Activated CD8-positive, alpha-beta memory T cell treated with anti-CD3 and anti-CD28 coated beads for 4 hours (primary cell): ENCODE measurements at regions not wholly inside any gene's neighbourhood (a gene's known extent, or its start where the extent isn't known, plus 50 kb on each side); places are given as distances from the start of the nearest gene placed in this dataset.
"Not testable (repeated sequence)": the region's sequence is repeated elsewhere in the genome, so short reads cannot be mapped to it uniquely, and the experiment has no call there.

Source experiments
- DNase-seq, 2 donors: peaks; one replicate each; pipeline ENCODE4 v3.0.0-alpha.2; 2020; ENCODE audit warnings: low read depth in 2 of 2

DNA sequence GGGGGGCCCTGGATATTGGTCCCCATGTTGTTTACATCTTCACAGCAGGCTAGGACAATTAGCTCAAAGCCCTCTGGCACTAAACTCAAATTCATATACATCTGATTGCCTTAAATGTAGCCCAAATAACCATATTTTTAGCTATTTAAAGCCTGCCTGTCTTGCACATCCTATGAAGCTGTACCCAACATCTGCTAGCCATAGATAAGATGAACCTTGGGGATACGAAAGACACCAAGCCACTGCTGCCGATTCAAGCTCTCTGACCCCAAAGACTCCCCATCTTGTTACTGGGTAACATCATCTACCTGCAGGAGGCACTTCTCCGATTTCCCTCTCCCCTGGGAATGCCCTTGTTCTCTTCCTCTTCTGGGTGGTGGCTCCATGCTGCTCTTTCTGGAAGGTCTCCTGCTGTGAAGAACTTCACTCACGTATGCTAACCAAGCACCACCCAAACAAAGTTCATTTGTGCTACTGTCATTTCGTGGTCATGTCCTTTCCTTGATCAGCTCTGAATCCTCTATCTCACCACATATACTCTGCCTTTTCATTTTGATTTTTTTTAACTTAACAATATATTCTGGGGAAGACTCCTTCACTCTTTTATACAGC, 107.7 kb upstream of the ATXN3L start:
- DNase-seq: no peak

DNA sequence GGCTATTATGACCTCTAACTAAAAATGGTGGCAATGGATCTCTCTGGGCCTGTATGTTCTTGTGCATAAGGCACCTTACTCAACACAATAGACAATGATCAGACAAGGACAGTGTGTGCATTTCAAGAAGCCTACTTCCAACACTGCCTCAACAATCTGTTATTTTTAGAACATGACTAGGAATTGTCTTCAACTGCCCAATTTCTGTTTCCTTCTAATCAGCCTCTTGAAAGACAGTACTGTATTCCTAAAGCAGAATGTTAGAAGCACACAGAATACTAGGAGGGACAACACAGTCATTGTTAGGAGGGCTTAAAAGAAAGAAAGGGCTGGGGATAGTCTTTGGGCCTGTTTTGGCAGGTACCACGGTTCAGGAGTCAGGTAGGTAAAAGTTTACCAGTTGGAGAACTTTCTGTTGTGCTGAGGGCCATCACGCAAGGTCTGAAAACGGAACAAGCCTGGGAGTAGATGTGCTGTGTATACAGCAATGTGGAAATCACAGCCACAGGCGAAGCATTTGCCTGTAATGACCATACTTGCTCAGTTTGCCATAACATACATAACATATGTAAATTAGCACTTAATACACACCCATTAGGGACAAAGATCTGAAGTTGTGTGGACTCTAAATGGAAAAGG, 100.8 kb upstream of the ATXN3L start:
- no peak for DNase-seq

DNA sequence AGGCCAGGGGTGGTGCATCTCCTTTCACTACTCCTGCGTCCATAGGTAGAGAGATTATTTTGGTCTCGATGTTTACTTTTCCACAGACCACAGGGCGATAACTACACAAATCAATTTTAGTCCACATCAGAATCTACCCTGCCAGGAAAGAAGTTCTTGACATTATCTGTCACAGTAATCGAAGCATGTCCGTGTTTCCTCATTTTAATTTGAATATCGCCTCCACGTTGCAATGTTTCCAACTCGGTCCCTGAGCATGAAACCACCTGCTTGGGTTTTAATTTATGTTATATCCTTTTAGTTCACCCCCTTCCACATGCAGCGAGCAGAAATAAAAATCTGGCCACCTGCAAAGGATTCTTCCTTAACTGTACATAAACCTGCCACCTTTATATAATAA, 100.1 kb upstream of the ATXN3L start:
- no peak for DNase-seq

DNA sequence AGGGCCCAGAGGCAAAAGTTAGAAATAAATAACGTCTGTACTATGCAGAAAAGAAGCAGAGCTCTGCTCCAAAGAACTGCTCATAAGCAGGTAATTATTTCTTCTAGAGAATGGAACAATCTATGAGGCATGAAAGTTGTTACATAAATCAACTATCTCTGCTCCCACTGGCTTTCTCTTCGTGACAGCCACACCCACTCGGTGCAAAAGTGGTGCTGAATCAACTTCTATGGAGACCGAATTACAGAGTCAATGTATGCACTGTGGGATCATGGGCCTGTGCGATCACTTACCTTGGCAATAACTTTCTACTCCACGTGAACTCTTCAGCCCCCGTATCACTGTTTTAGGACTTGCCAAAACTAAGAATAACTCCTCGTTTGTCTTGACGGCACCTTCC, 99.4 kb upstream of the ATXN3L start:
- DNase-seq: no peak

DNA sequence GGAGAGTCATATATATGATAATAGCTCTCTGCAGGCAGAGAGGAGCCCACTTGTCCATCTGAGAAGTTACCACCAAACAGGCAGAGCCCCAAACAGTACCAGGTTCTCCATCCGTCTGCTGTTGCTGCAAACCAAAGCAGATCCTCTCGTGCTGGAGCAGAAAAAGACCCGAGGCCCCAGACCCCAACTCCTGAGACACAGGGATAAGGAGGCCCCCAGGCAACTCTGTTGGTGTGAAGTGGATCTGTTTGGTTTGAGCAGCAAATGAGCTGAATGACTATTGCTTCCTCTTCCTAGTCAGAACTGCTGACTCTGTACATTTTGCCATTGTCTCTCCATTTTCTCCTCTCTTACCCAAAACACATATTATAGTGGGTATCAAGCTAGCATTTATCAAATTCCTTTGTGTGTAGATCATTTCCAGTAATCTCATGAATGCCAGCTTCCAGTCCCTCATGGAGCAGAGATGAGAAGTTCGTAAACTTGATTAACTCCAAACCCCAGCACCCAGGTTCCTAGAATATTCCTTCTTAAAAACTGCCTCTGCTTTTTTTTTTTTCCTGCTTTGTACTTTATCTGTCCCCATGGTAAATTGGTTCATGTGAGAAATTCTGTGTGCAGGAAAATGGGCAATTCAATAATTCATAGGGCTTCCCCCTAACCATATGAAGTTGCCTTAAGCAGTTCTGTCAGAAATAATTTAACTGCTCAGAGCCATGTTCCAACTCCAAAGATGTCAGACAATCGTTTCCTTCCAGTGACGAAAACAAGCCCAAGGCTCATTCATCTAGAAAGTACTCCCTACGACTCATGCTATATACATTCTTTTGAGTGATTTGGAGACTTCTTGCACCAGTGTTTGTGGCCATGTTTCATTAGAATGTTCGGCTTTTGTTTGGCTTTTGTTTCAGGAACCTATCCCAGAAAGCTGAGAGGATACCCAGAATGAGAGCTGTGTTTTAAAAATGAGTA, 98.6 kb upstream of the ATXN3L start:
- no peak for DNase-seq

DNA sequence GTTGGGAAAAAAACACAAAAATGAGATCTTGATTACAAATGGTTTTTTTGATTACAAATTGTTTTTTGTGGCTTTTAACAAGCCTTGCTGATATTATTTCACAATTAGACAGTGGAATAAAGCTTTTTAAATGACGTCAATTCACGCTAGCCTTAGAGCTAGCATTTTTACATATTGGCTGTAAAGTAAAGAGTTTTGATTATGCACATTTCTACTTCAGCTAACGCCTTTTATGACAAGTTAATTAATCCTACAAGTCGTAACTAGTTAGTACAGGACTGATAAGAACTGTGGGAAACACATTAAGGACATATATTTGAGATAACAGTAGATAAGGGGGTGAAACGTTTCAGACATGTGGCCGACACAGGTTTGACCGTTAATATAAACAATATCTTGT, 95.7 kb upstream of the ATXN3L start:
- no peak for DNase-seq

DNA sequence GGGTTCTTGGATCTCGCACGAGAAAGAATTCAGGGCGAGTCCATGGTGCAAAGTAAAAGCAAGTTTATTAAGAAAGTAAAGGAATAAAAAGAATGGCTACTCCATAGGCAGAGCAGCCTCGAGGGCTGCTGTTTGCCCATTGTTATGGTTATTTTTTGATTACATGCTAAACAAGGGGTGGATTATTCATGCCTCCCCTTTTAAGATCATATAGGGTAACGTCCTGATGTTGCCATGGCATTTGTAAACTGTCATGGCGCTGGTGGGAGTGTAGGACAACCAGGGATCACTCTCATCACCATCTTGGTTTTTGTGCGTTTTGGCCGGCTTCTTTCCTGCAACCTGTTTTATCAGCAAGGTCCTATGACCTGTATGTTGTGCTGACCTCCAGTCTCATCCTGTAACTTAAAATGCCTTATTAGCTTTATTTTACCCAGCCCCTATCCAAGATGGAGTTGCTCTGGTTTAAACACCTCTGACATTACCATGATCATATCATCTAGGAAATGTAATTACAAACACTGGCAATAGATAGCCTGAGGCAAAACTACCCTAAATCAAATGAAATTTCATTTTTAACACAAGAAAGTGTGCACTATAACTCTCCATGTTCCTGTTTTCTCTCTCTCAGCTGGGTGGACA, 94.3 kb upstream of the ATXN3L start:
- DNase-seq: no peak

DNA sequence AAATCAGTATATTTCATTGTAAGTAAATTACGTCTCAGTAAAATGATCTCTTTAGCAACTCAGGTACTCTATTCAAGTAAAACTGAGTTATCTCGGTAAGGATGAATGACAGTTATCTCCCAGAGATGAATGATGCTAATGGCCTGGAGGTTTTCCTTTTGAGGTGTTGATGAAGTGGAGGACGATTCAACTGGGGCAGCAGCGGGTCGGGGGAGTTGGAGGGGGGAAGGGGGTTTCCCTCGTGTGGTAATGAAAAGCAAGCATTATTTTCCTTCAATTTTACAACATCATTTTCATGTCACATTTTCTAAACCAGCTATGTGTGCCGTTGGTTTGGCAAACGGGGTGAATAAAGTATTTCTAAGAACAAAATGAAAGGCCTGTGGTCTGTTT, 92.4 kb upstream of the ATXN3L start:
- DNase-seq: no peak

DNA sequence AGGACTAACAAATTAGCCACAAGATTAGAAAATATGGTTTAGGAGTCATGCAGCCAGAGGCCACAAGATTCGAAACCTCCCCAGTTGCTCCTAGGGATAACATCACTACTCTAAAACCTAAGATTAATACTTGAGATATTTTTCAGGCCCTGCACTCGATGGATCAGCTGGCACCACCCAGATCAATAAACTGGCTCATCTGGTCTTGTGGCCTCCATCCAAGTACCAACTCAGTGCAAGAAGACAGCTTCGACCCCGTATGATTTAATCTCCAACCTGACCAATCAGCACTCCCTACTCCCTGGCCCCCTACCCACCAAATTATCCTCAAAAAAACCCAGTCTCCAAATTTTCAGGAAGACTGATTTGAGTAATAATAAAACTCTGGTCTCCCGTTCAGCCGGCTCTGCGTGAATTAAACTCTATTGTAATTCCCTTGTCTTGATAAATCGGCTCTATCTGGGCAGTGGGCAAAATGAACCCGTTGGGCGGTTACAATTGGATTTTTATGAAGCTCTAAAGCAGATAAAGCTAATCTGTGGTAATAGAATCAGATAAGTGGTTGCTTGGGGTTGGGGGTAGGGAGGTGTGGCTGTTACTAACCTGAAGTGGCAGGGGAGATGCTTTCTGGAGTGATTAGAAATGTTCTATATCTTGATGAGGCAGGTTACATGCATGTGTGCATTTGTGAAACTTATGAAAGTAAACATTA, 91.8 kb upstream of the ATXN3L start:
- DNase-seq: no peak

DNA sequence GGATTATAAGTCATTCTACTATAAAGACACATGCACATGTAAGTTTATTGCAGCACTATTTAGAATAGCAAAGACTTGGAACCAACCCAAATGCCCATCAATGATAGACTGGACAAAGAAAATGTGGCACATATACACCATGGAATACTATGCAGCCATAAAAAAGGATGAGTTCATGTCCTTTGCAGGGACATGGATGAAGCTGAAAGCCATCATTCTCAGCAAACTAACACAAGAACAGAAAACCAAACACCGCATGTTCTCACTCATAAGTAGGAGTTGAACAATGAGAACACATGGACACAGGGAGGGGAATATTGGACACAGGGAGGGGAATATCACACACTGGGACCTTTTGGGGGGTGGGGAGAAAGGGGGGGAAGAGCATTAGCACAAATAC, 88.7 kb upstream of the ATXN3L start:
- DNase-seq: not testable (repeated sequence)

DNA sequence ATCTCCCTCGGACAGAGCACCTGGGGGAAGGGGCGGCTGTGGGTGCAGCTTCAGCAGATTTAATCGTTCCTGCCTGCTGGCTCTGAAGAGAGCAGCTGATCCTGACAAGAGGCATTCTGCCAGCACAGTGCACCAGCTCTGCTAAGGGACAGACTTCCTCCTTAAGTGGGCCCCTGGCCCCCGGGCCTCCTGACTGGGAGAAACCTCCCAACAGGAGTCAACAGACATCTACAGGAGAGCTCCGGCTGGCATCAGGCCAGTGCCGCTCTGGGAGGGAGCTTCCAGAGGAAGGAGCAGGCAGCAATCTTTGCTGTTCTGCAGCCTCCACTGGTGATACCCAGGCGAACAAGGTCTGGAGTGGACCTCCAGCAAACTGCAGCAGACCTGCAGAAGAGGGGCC, 84.9 kb upstream of the ATXN3L start:
- not testable (repeated sequence) for DNase-seq

DNA sequence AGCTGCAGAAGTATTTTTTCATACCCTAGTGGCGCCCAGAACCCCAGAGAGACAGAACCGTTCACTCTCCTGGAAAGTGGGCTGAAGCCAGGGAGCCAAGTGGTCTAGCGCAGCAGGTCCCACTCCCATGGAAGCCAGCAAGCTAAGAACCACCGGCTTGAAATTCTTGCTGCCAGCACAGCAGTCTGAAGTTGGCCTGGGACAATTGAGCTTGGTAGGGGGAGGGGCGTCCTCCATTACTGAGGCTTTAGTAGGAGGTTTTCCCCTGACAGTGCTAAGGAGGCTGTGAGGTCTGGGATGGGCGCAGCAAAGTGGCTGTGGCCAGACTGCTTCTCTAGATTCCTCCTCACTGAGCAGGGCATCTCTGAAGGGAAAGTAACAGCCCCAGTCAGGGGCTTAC, 84.5 kb upstream of the ATXN3L start:
- DNase-seq: no peak

DNA sequence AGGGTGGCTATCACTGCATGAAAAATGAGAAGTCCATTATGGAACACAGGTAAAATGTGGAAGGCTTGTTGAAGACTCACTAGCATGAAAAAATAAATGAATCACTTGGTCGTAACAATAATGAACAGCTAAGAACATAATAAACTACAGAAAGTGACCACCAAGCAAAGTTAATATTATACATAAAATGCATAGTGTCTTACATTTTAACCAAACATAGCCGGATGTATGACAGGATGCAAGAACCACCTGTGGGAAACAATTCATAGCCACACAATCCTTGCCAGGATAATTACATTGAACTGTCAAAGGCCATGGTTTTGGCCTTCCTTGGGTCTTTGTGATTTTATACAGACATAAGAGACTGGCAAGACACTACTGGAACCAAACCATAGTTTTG, 81.9 kb upstream of the ATXN3L start:
- no peak for DNase-seq

DNA sequence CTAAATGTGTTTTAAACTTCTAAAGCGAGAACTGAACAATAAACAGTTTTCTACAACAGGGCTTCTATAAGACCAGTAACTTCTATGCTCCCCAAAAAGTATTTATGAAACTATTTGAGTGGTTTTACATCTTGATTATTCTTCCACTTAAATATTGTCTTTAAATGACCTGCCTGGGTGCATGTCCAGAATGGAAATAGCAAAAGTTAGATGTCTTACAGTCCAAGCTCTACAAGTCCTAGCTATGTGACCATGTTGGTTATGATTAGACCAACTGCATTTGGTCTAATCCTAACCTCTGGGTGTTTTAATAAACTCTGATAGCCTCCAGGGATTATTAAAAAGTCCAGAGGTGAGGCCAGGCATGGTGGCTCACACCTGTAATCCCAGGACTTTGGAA, 79.0 kb upstream of the ATXN3L start:
- no peak for DNase-seq

DNA sequence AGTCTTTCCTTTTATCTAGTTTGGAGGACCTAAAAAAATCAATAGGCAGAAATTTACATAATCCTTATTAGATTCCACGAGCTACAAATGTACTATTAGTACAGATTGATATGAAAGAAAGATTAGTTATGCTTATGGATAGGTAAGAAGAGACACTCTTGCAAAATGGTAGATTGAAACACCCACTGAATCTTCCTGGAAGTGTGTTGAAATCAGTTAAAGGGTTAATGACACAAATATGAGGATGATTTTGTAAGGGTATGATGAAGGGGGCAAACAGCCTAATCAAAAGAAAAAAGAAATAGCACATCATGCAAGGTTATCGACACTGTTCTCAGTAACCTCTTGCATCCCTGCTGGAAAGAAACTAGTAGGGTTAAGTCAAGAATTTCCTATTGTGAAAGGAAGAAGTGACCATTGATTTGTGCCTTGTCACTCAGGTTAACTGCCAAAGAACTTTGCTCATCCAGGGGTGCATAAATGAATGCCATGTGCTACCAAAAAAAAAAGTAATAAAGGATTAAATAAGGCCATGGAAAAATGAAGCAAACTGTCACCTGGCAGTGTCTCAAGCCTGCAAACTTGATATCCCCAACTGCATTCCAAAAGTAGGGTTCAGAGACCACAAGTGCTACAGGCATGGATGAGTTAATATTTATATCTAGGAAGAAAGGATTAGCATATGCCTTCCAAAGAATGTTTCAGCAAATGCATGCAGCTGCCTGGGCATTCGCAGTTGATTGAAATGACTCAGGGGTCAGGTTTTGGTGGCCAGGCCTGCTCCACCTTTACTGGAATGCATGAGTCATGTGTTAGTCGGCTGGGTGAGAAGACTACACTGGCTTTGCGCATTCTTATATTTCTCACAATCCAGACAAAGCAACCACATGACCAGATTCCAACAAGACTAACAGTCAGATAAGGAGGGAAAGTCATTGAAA, 78.3 kb upstream of the ATXN3L start:
- peak in 1 of 2 donors; percentile 6 for DNase-seq

DNA sequence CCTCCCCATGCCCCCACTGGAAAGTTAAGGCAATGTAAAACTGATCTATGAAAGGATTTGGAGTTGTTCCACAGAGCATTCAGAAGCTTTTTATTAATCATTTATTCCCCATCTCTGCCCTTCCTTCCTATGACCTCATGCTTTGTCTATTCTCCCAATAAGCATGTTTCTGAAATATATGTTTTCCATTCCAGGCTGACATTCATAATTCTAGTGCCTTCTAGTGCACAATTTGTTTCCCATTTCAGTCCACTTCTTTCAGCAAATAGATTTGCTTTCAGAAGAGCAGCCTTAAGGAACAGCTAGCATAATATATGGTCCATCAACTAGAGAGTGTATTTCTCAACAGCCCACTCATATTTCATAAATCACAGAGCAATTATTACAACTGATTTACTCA, 77.1 kb upstream of the ATXN3L start:
- DNase-seq: no peak

DNA sequence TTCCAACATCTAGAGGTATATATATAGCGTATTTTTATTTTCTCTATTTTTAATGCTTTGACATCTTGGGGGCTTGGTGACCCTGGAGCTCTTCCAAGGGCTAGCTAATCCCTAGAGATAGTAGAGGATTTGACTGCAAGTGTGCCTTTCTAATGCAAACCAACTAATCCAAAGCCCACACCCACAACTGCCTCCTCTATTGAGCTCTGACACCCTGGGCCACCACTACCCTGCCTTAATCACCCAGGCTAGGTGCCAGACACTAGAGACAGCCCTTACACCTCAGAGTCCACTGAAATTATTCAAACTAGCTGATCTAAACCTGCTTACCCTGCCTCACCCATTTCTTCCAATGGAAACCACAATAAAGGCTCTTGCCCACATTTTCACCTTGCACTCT, 69.6 kb upstream of the ATXN3L start:
- no peak for DNase-seq

DNA sequence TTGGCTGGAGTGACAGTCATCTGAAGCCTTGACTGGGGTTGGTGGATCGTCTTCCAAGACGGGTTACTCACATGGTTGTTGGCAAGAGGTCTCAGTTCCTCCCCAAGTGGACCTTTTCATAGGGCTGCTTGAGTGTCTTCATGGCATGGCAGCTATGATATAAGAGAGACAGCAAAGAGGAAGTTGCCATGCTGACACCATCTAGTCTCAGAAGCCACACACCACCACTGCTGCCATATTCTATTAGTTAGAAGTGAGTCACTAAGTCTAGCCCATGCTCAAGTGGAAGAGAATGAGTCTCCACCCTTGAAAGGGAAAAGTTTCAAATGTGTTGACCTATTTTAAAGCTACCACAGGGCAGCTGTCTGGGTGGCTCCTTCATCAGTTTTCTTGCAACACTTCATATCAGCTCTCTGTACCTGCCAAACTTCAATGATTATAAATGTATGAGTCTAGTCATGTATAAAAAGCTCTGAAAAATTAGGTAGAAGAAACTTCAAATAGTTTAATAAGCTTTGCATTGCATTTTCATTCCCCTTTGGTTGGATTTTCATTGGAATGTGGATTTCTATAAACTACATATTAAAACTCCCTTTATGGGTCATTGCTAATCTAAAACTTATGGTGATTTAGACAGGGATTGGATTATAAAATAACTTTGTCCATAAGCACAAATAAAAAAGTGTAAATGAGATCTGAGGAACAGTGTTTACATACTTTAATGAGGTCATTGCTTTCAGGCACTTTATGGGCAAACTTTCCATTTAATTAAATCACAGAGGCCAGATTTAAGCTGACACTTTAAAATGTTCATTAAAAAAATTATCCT, 68.0 kb upstream of the ATXN3L start:
- DNase-seq: no peak

DNA sequence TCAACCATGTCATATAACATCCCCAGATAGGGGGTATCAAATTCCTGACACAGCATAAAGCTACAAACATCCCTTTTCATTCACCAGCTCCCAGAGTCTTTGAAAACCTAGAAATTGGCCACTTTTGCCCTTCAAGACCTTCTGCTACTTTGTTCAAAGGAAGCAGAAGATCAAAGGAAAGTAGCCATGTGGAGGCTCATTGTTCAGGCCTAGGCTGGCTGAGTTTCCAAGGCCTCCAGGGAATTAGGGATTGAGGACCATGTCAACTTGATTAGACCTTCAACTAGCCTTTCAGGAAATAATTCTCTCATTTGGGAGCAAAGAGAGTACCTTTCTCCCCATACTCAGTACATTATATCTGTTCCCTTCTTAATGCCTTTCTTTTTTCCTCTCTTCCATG, 66.8 kb upstream of the ATXN3L start:
- no peak for DNase-seq

DNA sequence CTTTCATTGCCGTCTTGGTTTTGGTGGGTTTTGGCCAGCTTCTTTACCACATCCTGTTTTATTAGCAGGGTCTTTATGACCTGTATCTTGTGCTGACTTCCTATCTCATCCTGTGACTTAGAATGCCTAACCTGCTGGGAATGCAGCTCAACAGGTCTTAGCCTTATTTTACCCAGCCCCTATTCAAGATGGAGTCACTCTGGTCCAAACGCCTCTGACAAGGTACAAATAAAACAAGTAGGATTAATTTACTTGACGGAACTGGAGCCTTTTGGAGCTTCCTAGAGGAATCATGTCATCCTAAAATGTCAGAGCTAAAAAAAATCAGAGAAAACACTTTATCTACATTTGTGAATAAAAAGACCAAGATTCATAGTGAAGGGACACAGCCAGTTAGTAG, 66.2 kb upstream of the ATXN3L start:
- DNase-seq: no peak
